GM21825 (cell line): ENCODE measurements at regions not wholly inside any gene's neighbourhood (a gene's known extent, or its start where the extent isn't known, plus 50 kb on each side); places are given as distances from the start of the nearest gene placed in this dataset.
"Not testable (repeated sequence)": the region's sequence is repeated elsewhere in the genome, so short reads cannot be mapped to it uniquely, and the experiment has no call there.

Experiments used
- ATAC-seq: cut with Tn5 transposase; IDR thresholded peaks from one replicate; pipeline ENCODE4 v1.9.1; 2021; ENCODE audit warnings: mild to moderate bottlenecking, moderate library complexity; ENCODE audit not compliant: unreplicated experiment

DNA sequence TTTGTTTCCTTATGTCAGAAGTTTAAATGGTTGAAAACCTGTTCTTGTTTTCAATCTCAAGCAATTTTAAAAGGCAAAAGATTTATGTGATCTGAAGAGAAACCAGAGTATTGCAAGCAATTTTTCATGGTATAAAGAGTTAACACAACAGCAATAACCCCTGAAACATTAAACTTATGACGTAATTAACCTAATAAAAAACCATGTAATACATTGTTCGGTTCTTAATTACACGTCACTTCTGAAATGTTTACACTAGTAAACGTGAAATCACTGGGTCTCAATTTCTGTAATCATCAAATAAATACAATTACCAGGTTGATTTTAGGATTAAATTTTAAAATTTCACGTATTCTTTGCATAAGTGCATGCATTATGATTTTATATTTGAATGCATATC, 914.5 kb downstream of the NLGN4X start:
- no peak for ATAC-seq

GRCh38 chrX:5307416-5307815, 921.3 kb downstream of the NLGN4X start:
- ATAC-seq, result no peak

DNA sequence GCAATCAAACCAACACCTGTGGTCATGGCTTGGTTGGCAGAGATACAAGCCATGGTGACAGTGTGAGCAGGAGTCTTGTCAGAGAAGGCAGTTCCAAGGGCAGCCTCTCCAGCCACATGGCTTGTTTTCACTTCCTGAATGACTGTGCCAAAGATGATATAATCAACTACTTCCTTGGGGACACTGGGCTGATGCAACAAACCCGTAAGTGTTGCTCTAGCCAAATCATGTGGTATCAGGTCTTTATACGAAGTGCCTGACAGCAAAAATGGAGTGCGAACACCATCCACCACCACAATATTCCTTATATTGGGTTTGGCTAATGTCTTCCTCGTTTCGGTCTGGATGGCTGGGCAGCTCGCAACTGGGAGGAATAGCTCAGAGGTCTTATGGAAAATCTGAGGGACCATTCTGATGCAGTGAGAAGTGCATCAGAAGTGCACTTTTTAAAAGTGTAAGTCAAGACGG, 922.0 kb downstream of the NLGN4X start:
- ATAC-seq, result no peak

GRCh38 chrX:5305452-5305851, 923.2 kb downstream of the NLGN4X start:
- no peak for ATAC-seq

DNA sequence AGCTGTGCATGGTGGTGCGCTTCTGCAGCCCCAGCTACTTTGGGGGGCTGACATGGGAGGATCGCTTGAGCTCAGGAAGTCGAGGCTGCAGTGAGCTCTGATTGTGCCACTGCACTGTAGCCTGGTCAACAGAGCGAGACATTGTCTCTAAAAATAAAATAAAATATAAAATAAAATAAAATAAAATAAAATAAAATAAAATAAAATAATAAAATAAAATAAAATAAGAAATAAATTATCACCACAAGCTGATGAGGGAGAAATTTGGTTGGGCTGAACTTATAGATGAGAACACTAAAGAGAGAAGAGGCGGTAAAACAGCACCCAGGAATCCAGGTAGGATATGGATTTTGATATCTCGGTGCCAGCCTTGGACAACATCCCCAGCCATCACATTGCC, 933.7 kb downstream of the NLGN4X start:
- no peak for ATAC-seq

GRCh38 chrX:5290635-5291034, 938.0 kb downstream of the NLGN4X start:
- ATAC-seq, result no peak

GRCh38 chrX:5289949-5290348, 938.7 kb downstream of the NLGN4X start:
- ATAC-seq, result not testable (repeated sequence)

GRCh38 chrX:5278908-5279307, 949.8 kb downstream of the NLGN4X start:
- no peak for ATAC-seq

- no peak for ATAC-seq
Observed at GRCh38 chrX:5265324-5265850, 963.3 kb downstream of the NLGN4X start.

GRCh38 chrX:5250106-5250505, 978.6 kb downstream of the NLGN4X start:
- no peak for ATAC-seq

GRCh38 chrX:5242091-5242790, 986.4 kb downstream of the NLGN4X start:
- no peak for ATAC-seq

GRCh38 chrX:5236749-5237148, 991.9 kb downstream of the NLGN4X start:
- ATAC-seq, result no peak

DNA sequence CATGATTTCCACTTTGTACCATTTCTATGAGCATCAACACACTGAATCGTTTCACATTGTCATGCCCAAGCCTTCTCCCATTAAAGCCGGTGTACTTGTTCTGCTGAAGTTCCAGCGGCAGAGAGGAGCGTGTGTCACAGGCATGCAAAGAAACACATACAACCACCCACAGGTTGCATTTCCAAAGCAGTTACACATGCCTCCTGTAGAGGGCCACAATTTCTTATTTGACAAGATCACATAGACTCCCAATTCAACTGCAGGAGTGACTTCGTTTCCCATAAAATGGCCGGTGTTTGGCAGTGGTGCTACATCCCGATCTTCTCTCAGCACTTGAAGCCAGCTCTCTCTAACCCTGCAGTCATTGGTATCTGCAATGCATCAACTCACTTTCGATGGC, 992.6 kb downstream of the NLGN4X start:
- ATAC-seq, result no peak

GRCh38 chrX:5233830-5234229, 994.8 kb downstream of the NLGN4X start:
- no peak for ATAC-seq

- no peak for ATAC-seq
Observed at GRCh38 chrX:5220421-5220820, 1008.2 kb downstream of the NLGN4X start.

GRCh38 chrX:5194806-5195205, 1033.9 kb downstream of the NLGN4X start:
- no peak for ATAC-seq

GRCh38 chrX:5180135-5180741, 1048.4 kb downstream of the NLGN4X start:
- no peak for ATAC-seq

GRCh38 chrX:5176766-5177165, 1051.9 kb downstream of the NLGN4X start:
- ATAC-seq, result no peak

- ATAC-seq, result no peak
Observed at GRCh38 chrX:5163663-5164062, 1065.0 kb downstream of the NLGN4X start.

DNA sequence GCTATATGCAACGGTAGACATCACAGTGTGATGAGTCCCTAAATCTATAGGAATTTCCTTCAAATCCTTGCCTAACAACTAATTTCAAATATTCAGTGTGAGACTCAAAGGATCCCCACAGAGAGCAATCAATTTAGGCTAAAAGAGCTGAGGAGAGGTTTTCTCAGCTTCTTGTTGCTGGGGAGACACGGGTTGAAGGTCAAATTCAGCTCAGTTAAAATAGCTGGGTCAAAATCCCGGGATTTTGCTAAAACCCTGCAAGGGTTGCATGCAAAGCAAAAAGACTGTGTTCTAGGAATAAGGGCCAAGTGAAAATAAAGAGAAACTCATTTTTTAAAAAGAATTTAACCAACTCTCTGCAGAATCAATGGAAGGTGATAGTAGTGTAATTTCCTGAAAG, 1073.4 kb downstream of the NLGN4X start:
- no peak for ATAC-seq

DNA sequence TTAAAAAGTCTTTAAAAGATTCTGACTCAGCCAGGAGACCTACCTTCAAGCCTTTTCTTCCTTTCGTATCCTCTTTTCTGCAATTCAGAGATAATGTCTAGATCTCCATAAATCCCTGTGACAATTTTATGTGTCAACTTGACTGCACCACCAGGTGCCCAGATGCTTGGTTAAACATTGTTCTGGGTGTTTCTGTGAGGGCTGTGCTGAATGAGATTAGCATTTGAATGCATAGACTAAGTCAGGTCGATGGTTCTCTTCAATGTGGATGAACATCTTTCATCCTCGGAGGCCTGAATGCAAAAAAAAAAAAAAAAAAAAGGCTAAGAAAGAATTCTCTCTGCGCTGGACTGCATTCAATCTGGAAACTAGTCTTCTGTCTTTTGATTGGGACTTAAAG, 1082.7 kb downstream of the NLGN4X start:
- no peak for ATAC-seq

DNA sequence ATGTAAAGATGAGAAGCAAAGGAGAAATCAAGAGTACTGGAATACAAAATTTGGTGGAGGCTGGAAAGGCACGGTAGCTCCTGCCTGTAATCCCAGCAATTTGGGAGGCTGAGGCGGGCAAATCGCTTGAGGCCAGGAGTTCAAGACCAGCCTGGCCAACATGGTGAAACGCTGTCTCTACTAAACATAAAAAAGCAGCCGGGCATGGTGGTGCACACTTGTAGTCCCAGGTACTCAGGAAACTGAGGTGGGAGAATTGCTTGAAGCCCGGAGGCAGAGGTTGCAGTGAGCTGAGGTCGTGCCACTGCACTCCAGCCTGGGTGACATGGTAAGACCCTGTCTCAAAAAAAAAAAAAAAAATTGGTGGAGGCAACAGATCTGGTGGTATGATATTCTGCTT, 1086.0 kb downstream of the NLGN4X start:
- ATAC-seq, result no peak
